Suprapubic skin (tissue), 4 donors: ENCODE measurements at regions not wholly inside any gene's neighbourhood (a gene's known extent, or its start where the extent isn't known, plus 50 kb on each side); places are given as distances from the start of the nearest gene placed in this dataset.

Experiments used
- DNase-seq, 2 donors: peaks; one replicate each; pipeline ENCODE4 v3.0.0-alpha.2; 2019; ENCODE audit warnings: low spot score in 2 of 2
- H3K27ac ChIP-seq: fragments of 200-600 bp; sonication (generic); one replicate; pipeline ENCODE4 v1.5.1; 2019
- H3K27me3 ChIP-seq: fragments of 200-600 bp; sonication (generic); one replicate; pipeline ENCODE4 v1.5.1; 2019
- H3K36me3 ChIP-seq: fragments of 200-600 bp; sonication (generic); one replicate; pipeline ENCODE4 v1.5.1; 2019
- H3K4me1 ChIP-seq: fragments of 200-600 bp; sonication (generic); one replicate; pipeline ENCODE4 v1.5.1; 2019
- H3K4me3 ChIP-seq: fragments of 200-600 bp; sonication (generic); one replicate; pipeline ENCODE4 v1.5.1; 2019; ENCODE audit warnings: mild to moderate bottlenecking
- H3K9me3 ChIP-seq: fragments of 200-600 bp; sonication (generic); one replicate; pipeline ENCODE4 v1.5.1; 2019
- CTCF ChIP-seq, 2 donors: fragments of 200-600 bp in 1 of 2; fragments of 450-650 bp in 1 of 2; sonication (generic) in 1 of 2; IDR thresholded peaks; one replicate each; pipeline ENCODE4 v1.5.1; 2016 to 2019; ENCODE audit warnings: antibody characterized with exemption in 2 of 2, mild to moderate bottlenecking in 1 of 2, moderate library complexity in 1 of 2
- EP300 ChIP-seq: sonication (generic); formaldehyde crosslinking; IDR thresholded peaks from one replicate; pipeline ENCODE4 v1.6.1; 2017; ENCODE audit warnings: antibody characterized with exemption
- POLR2A ChIP-seq, 2 donors: fragments of 450-650 bp; IDR thresholded peaks; one replicate each; pipeline ENCODE4 v1.6.1; 2017; ENCODE audit warnings: antibody characterized with exemption in 2 of 2, mild to moderate bottlenecking in 2 of 2, moderate library complexity in 2 of 2
- POLR2AphosphoS5 ChIP-seq, 3 donors: sonication (generic); formaldehyde crosslinking; IDR thresholded peaks; one replicate each; pipeline ENCODE4 v1.6.1; 2017; ENCODE audit warnings: antibody characterized with exemption in 3 of 3
- WGBS: methylation state at CpG from one replicate; pipeline ENCODE4 v1.1.5; 2018; 5-methylcytosine and 5-hydroxymethylcytosine counted together

- peak overlapping the region; percentile 16 for H3K27ac ChIP-seq
- no peak for DNase-seq
- no peaks in the 10 kb centered on the region for H3K9me3 ChIP-seq
- peaks cover 35% of the 10 kb centered on the region for H3K4me1 ChIP-seq
- H3K27me3 ChIP-seq: no peaks in the 10 kb centered on the region
- H3K4me3 ChIP-seq: no peak overlapping the region
- no peaks in the 10 kb centered on the region for H3K36me3 ChIP-seq
- TF ChIP-seq CTCF (IDR thresholded peaks at IDR 0.05) (no peak), POLR2A (IDR thresholded peaks at IDR 0.05) (no peak), POLR2AphosphoS5 (IDR thresholded peaks at IDR 0.05) (no peak), EP300 (no peak)
- WGBS: 65% methylated on average over 15 of the region's 20 CpGs
Observed at GRCh38 chr20:50295762-50296449, 105.3 kb downstream of the CEBPB start.

GRCh38 chr20:50296450-50297375, 106.1 kb downstream of the CEBPB start:
- H3K27ac ChIP-seq: peak overlapping the region; percentile 73
- DNase-seq: no peak
- no peaks in the 10 kb centered on the region for H3K27me3 ChIP-seq
- no peaks in the 10 kb centered on the region for H3K9me3 ChIP-seq
- WGBS: 69% methylated on average over 17 of the region's 18 CpGs
- H3K36me3 ChIP-seq: no peaks in the 10 kb centered on the region
- peaks cover 31% of the 10 kb centered on the region for H3K4me1 ChIP-seq
- TF ChIP-seq CTCF (IDR thresholded peaks at IDR 0.05) (no peak), POLR2A (IDR thresholded peaks at IDR 0.05) (no peak), EP300 (no peak), POLR2AphosphoS5 (IDR thresholded peaks at IDR 0.05) (no peak)
- no peak overlapping the region for H3K4me3 ChIP-seq

- no peak for DNase-seq
- H3K9me3 ChIP-seq: no peaks in the 10 kb centered on the region
- WGBS: 81% methylated on average over 14 of the region's 14 CpGs
- H3K27me3 ChIP-seq: no peaks in the 10 kb centered on the region
- H3K27ac ChIP-seq: no peak overlapping the region
- peaks cover 24% of the 10 kb centered on the region for H3K4me1 ChIP-seq
- H3K36me3 ChIP-seq: no peaks in the 10 kb centered on the region
- TF ChIP-seq CTCF (IDR thresholded peaks at IDR 0.05): no peak
- no peak for TF ChIP-seq POLR2AphosphoS5 (IDR thresholded peaks at IDR 0.05)
- TF ChIP-seq EP300: no peak
- no peak for TF ChIP-seq POLR2A (IDR thresholded peaks at IDR 0.05)
- no peak overlapping the region for H3K4me3 ChIP-seq
Observed at GRCh38 chr20:50297498-50298376, 107.1 kb downstream of the CEBPB start.

- no peak overlapping the region for H3K4me3 ChIP-seq
- no peaks in the 10 kb centered on the region for H3K9me3 ChIP-seq
- H3K27me3 ChIP-seq: no peaks in the 10 kb centered on the region
- TF ChIP-seq CTCF (IDR thresholded peaks at IDR 0.05): no peak
- no peak for TF ChIP-seq EP300
- TF ChIP-seq POLR2A (IDR thresholded peaks at IDR 0.05): no peak
- TF ChIP-seq POLR2AphosphoS5 (IDR thresholded peaks at IDR 0.05): no peak
- H3K36me3 ChIP-seq: no peaks in the 10 kb centered on the region
- H3K27ac ChIP-seq: no peak overlapping the region
- 57% methylated on average over 20 of the region's 20 CpGs for WGBS
- H3K4me1 ChIP-seq: peaks cover 20% of the 10 kb centered on the region
- no peak for DNase-seq
Observed at GRCh38 chr20:50298554-50299324, 108.1 kb downstream of the CEBPB start.
